ENCODE measurements at regions not wholly inside any gene's neighbourhood (a gene's known extent, or its start where the extent isn't known, plus 50 kb on each side); places are given as distances from the start of the nearest gene placed in this dataset.
"Not testable (repeated sequence)": the region's sequence is repeated elsewhere in the genome, so short reads cannot be mapped to it uniquely, and the experiment has no call there.

DNA sequence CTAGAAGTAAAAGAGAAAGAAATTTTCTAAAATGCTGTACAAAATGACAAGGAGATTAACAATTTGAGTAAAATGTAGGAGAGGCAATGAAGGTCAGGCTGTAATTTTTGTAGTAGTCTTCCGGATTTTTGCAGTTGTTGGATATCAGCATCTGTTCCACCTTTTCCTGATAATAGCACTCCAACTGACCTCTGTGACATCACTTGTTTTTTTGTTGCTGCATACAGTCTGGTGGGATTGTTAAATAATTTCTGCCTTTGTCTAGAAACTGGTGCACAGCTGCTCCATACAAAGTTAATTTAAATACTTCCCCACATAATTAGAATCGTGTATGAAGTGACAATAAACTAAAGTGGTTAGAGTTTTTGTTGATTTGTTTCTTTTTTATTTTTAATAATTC lies 731.4 kb downstream of the PLOD2 start:
- no peak for DNase-seq
- Mint-ChIP-seq H3K27me3 (ENCODE audit: unreplicated experiment) (no peaks in the 10 kb centered on the region), H3K4me1 (ENCODE audit: low read depth, unreplicated experiment) (peaks cover 3% of the 10 kb centered on the region), H3K36me3 (ENCODE audit: unreplicated experiment) (no peaks in the 10 kb centered on the region), H3K4me3 (ENCODE audit: unreplicated experiment) (no peak overlapping the region), H3K27ac (ENCODE audit: unreplicated experiment) (peak overlapping the region; percentile 13), H3K9me3 (ENCODE audit: unreplicated experiment) (no peaks in the 10 kb centered on the region)
- TF ChIP-seq, protein P1, sequence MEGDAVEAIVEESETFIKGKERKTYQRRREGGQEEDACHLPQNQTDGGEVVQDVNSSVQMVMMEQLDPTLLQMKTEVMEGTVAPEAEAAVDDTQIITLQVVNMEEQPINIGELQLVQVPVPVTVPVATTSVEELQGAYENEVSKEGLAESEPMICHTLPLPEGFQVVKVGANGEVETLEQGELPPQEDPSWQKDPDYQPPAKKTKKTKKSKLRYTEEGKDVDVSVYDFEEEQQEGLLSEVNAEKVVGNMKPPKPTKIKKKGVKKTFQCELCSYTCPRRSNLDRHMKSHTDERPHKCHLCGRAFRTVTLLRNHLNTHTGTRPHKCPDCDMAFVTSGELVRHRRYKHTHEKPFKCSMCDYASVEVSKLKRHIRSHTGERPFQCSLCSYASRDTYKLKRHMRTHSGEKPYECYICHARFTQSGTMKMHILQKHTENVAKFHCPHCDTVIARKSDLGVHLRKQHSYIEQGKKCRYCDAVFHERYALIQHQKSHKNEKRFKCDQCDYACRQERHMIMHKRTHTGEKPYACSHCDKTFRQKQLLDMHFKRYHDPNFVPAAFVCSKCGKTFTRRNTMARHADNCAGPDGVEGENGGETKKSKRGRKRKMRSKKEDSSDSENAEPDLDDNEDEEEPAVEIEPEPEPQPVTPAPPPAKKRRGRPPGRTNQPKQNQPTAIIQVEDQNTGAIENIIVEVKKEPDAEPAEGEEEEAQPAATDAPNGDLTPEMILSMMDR (IDR thresholded peaks at IDR 0.05; ENCODE audit: partially characterized antibody, unreplicated experiment) = no peak

DNA sequence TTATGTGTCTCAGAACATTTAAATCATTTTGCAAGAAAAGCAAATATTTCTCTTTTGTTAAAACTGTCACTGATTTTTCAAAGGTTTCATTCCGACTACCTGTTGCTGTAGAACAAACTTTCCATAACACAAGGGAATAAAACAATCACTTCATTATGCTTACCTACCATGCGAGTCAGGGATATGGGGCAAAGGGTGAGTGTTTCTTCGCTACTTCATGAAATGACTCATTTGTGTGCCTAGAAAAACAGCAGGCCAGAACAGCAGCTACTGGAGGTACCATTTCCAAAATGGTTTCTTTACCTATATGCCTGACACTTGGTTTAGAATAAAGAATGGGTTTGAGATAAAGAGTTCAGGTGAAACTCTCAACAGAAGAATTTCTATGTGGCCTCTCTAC lies 712.5 kb downstream of the PLOD2 start:
- Mint-ChIP-seq H3K9me3 (ENCODE audit: unreplicated experiment) (no peaks in the 10 kb centered on the region), H3K27ac (ENCODE audit: unreplicated experiment) (no peak overlapping the region), H3K4me1 (ENCODE audit: low read depth, unreplicated experiment) (no peaks in the 10 kb centered on the region), H3K36me3 (ENCODE audit: unreplicated experiment) (no peaks in the 10 kb centered on the region), H3K27me3 (ENCODE audit: unreplicated experiment) (peaks cover 1% of the 10 kb centered on the region), H3K4me3 (ENCODE audit: unreplicated experiment) (no peak overlapping the region)
- TF ChIP-seq, protein P1 (IDR thresholded peaks at IDR 0.05; ENCODE audit: partially characterized antibody, unreplicated experiment) = no peak
- no peak for DNase-seq

DNA sequence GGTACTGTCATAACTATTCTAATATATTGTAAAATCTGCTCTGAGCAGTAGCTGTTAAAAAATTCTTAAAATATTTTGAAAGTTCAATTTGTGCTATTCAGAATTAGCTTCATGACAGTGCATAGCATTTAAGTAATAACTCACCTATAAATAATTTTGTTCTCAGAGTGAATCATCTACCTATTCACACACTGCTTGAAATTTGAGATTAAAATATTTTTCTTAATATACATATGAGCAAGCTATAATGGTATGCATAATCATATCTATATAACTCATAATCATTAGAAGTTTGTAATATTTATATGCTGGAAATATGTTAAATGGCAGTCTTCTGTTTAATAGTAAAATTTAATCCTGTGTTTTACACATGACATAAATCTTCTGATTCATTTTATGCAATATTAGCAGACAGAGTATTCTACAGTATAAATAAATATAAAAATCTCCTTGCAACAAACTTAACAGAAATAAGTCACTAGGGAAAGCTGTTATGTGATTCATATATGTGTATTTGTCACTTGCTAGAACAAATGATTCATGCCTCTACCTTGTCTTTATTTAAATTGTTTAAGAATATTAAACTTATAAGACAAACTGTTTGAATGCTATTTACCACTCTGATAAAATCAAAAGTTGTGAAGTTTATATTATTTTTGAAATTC lies 710.8 kb downstream of the PLOD2 start:
- TF ChIP-seq, protein P1 (IDR thresholded peaks at IDR 0.05; ENCODE audit: partially characterized antibody, unreplicated experiment) = no peak
- Mint-ChIP-seq H3K36me3 (ENCODE audit: unreplicated experiment) (no peaks in the 10 kb centered on the region), H3K9me3 (ENCODE audit: unreplicated experiment) (no peaks in the 10 kb centered on the region), H3K4me3 (ENCODE audit: unreplicated experiment) (no peak overlapping the region), H3K27me3 (ENCODE audit: unreplicated experiment) (peaks cover 1% of the 10 kb centered on the region), H3K4me1 (ENCODE audit: low read depth, unreplicated experiment) (no peaks in the 10 kb centered on the region), H3K27ac (ENCODE audit: unreplicated experiment) (no peak overlapping the region)
- no peak for DNase-seq

DNA sequence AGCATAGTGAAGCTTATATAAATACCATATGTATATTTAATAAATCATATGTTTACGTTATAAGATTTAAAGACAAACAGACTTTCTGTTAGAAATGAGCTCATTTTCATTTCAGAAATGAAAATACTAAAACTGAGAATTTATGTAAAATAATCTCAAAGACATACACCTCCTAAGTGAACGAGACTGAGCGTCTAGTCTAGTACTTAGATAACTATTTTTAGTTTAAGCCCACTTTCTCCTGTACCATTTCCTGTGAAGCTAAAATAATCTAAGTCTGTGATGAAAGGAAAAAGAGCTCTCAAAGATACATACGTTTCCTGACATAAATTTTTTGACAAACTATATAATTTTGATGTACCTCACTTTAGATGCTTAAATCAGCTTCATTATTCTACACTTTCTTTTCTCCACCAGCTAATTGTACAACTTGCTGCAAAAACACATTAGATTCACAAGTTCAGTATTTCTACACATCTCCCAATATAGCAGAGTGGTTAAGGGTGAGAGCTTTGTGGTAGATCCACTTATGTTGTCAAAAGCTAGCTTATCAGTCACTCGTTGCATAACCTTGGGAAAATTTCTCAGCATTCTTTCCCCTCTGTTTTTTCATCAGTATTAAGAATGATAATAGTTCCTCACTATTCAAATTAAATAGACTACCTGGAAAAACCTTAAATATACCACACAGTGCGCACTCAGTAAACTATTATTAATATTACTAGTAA lies 703.0 kb downstream of the PLOD2 start:
- no peak for DNase-seq
- Mint-ChIP-seq H3K4me3 (ENCODE audit: unreplicated experiment) (no peak overlapping the region), H3K27ac (ENCODE audit: unreplicated experiment) (no peak overlapping the region), H3K36me3 (ENCODE audit: unreplicated experiment) (no peaks in the 10 kb centered on the region), H3K4me1 (ENCODE audit: low read depth, unreplicated experiment) (no peaks in the 10 kb centered on the region), H3K27me3 (ENCODE audit: unreplicated experiment) (no peaks in the 10 kb centered on the region), H3K9me3 (ENCODE audit: unreplicated experiment) (no peaks in the 10 kb centered on the region)
- TF ChIP-seq, protein P1 (IDR thresholded peaks at IDR 0.05; ENCODE audit: partially characterized antibody, unreplicated experiment) = no peak

DNA sequence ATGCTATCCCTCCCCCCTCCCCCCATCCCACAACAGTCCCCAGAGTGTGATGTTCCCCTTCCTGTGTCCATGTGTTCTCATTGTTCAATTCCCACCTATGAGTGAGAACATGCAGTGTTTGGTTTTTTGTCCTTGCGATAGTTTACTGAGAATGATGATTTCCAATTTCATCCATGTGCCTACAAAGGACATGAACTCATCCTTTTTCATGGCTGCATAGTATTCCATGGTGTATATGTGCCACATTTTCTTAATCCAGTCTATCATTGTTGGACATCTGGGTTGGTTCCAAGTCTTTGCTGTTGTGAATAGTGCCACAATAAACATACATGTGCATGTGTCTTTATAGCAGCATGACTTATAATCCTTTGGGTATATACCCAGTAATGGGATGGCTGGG lies 701.3 kb downstream of the PLOD2 start:
- not testable (repeated sequence) for H3K9me3 Mint-ChIP-seq (ENCODE audit: unreplicated experiment); H3K27ac Mint-ChIP-seq (ENCODE audit: unreplicated experiment); DNase-seq; H3K36me3 Mint-ChIP-seq (ENCODE audit: unreplicated experiment); H3K4me3 Mint-ChIP-seq (ENCODE audit: unreplicated experiment); H3K27me3 Mint-ChIP-seq (ENCODE audit: unreplicated experiment); H3K4me1 Mint-ChIP-seq (ENCODE audit: low read depth, unreplicated experiment)

All from glutamatergic neuron (in vitro differentiated cells).